GM12874 (cell line): ENCODE measurements at regions not wholly inside any gene's neighbourhood (a gene's known extent, or its start where the extent isn't known, plus 50 kb on each side); places are given as distances from the start of the nearest gene placed in this dataset.

Source experiments
- CTCF ChIP-seq: IDR thresholded peaks from 2 replicates; pipeline ENCODE4 v1.5.1; 2011; ENCODE audit warnings: low read depth, mild to moderate bottlenecking, control low read depth, low read length, moderate library complexity; ENCODE audit not compliant: insufficient read depth

GRCh38 chr13:47215736-47216135 lies 318.9 kb upstream of the HTR2A start:
- no peak for TF ChIP-seq CTCF

DNA sequence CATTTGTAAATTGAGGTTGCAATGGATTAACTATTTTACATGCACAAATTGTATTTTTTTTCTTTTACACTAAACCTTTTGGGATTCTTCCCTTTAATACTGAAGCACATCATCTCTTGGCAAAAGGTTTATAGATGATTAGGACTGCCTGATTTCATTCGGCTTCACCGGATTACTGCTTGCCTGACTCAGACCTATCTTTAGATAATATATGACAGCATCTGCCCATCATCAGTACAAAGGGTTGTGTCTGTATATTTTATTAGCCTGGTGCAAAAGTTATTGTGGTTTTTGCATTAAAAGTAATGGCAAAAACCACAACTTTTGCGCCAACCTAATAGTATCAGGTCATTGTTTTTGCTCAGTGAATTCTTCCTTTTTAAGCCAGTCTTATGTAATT lies 316.2 kb upstream of the HTR2A start:
- TF ChIP-seq CTCF: no peak

DNA sequence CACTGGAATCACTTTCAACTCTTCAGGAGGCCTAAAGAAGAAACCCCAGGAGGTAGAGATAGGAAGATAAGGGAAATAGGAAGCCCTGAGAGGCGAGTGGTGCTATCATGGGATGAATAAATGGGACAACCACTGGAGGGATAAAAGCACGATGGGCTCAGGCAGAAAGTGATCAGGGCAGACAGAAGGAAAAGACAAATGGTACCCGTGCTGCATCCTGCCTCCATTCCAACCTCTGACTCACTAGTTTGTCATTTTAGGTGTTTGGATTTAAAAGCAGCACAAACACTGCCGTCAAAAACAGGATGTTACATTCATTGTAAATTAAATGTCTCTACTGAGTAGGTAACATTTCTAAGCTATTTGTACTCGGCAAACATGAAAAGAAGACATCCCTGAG lies 314.3 kb upstream of the HTR2A start:
- TF ChIP-seq CTCF: no peak

DNA sequence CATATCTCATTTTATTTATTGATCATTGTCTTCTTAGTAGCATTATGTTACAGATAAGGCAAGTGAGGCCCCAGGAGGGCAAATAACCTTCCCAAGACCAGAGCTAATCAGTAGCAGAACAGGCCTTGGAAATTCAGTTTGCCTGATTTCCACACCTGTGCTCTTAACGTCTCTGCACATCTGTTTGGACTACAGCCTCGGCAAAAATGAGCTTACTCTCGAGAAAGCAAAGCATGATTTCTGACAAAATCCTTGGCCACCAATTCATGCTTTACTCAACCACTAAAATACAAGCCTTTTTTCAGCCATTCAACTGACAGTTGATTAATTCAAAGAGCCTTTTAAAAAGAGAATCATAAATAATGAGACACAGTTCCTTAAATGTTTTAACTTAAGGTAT lies 309.3 kb upstream of the HTR2A start:
- no peak for TF ChIP-seq CTCF

GRCh38 chr13:47190696-47191305 lies 293.9 kb upstream of the HTR2A start:
- no peak for TF ChIP-seq CTCF

DNA sequence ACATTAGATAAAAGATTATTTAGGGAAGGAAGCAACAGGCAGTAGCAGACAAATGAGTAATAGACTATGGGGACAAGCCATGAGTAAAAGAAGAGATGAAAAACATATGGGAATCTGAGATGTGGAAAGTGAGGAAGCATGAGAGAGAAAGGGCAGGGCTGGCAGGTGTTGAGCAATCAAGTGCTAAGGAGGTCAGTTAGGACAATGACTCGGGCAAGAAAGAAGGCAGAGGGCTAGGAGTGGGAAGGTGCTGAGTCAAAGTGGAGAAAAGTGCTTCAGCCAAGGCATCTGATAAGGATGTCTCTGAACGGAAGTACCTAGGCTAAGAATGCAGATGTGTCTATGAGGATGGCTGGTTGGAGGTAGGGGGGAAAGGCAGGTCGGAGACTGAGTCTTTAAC lies 291.9 kb upstream of the HTR2A start:
- no peak for TF ChIP-seq CTCF

- TF ChIP-seq CTCF: no peak
Observed at GRCh38 chr13:47186471-47186870, 289.6 kb upstream of the HTR2A start.
